ENCODE measurements at regions not wholly inside any gene's neighbourhood (a gene's known extent, or its start where the extent isn't known, plus 50 kb on each side); places are given as distances from the start of the nearest gene placed in this dataset.
"Not testable (repeated sequence)": the region's sequence is repeated elsewhere in the genome, so short reads cannot be mapped to it uniquely, and the experiment has no call there.

DNA sequence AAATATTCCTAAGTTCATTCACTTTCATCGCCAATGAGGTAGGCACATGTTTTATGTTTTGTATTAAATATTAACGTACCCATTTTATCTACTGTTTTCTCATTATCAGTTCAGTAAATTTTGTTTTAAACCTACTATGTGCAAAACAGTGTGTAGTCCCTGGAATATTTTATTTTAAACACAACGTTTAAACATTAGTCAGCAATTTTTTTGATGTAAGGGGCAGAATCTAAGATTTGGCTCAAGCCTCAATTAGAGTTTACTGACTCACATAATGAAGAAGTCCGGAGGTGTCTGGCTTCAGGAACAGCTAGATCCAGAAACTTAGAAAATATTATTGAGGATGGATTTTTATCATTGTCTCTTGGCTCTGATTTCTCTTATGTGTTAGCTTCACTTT, 267.5 kb downstream of the C12orf75 start:
- no peak for DNase-seq

DNA sequence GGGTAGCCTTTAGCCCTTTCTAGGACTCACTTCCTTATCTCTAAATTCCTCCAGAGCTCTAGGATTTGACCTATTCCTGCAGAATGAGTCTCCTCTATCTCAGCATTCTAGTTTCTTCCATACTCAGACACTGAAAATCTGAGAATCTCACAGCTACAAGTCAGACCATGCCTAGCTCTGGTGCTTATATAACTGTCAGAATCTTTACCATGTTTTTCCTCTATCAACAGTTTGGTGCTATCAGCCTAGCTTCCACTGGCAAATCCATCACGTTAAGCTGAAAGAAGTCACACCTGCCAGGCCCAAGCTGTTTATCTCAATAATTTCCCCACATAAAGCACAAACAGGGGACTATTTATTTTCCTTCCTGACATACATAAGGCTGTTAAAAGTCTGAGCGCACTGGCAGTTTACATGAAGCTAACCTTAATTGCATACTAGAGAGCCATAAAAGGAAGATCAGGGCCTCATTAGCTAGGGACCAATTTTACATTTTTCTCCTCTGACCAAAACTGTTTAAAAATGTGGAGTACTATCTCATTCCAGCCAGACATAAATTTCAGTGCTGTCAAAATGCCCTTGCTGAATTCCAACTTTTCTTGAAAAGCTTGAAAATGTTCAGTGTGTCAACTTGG, 270.5 kb downstream of the C12orf75 start:
- no peak for DNase-seq

DNA sequence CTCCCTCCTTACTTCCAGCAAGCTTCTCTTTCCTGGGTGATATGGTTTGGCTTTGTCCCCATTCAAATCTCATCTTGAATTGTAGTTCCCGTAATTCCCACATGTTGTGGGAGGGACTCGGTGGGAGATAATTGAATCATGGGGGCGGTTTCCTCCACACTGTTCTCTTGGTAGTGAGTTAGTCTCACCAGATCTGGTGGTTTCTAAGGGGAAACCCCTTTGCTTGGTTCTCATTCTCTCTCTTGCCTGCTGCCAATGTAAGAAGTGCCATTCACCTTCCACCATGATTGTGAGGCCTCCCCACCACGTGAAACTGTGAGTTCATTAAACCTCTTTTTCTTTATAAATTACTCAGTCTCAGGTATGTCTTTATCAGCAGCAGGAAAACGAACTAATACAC, 271.8 kb downstream of the C12orf75 start:
- DNase-seq: not testable (repeated sequence)

DNA sequence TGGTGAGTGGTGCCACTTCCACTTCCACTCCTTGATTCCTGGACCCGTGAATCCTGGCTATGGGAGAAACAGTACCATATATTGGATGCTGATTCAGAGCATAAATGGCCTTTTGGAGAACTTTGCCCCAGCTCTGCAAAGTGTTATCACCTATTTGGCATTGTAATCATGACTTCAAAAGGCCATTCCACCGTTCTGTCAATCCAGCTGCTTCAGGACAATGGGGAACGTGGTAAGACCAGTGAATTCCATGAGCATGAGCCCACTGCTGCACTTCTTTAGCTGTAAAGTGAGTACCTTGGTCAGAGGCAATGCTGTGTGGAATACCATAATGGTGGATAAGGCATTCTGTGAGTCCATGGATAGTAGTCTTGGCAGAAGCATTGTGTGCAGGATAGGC, 273.8 kb downstream of the C12orf75 start:
- not testable (repeated sequence) for DNase-seq

DNA sequence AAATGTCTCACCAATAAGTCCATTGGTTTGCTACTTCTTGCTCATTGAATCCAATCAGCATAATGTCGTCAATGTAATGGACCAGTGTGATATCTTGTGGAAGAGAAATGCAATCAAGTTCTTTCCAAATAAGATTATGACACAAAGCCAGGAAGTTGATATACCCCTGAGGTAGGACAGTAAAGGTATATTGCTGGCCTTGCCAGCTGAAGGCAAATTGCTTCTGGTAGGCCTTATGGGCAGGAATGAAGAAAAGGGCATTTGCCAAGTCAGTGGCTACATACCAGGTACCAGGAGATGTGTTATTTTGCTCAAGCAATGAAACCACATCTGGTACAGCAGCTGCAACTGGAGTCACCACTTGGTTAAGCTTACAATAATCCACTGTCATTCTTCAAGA, 276.1 kb downstream of the C12orf75 start:
- DNase-seq: not testable (repeated sequence)

DNA sequence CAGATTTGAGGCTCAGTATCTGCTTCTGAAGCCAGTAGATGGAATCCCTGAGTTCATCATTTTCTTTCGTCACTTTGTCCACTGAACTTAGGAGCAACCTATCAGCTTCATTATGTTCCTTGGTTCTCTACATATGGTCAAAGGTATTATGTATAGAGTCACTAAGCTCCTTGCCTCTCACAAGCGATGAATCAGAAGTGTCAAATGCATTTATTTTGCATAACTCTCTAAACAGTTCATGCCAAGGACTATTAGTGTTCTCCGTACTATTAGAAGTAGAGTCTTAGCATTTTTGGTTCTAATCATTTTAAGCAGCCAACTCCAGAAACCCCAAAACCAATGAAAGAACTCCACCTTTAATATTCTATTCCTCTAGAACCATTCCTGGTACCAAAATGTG, 278.5 kb downstream of the C12orf75 start:
- not testable (repeated sequence) for DNase-seq

DNA sequence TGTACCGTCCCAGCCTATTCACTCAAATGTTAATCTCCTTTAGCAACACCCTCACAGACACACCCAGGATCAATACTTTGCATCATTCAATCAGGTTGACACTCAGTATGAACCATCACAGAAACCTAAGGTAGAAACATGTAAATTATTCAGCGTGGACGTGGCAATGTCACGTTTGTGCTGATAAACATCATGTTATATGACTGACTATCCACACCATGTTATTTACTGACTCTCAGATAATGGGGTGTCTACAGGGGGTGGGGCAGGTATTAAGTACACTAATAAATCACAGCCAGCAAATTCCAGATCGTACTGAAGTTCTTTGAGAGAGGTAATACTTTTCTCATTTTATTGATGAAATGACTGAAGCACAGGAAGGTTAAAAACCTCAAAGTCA, 280.0 kb downstream of the C12orf75 start:
- DNase-seq: no peak

DNA sequence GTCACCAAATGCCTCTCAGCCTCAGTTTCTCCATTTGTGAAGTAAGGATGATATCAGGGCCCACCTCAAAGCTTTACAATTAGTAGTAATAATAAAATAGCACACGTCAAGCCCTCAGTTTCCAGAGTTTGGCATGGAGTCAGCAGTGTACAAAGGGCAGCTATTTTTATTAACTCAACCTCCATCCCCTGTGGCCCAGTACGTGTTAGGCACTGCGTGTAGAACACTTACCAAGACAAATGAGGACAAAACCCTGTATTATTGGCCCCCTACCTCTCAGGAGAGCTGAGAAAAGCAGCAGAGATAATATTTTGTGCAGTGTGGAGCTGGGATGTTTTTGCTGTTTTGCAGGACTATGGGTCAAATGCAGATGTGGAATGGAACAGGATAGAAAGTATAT, 280.8 kb downstream of the C12orf75 start:
- no peak for DNase-seq

DNA sequence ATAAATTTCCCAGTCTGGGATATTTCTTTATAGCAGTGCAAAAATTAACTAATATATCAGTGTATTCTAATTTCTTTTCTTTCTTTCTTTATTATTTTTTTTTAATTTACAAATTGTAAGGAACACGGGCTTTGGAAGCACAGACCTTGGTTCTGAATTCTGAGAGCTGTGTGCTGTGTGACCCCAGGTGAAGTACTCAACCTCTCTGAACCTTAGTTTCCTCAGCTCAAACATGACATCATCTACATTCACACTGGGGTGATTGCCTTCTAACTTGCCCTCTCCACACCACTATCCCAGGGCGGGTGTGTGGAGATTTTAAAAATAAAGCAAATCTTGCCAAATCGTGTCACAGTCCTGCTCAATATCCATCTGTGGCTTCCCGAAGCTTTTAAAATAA, 282.8 kb downstream of the C12orf75 start:
- DNase-seq: no peak

DNA sequence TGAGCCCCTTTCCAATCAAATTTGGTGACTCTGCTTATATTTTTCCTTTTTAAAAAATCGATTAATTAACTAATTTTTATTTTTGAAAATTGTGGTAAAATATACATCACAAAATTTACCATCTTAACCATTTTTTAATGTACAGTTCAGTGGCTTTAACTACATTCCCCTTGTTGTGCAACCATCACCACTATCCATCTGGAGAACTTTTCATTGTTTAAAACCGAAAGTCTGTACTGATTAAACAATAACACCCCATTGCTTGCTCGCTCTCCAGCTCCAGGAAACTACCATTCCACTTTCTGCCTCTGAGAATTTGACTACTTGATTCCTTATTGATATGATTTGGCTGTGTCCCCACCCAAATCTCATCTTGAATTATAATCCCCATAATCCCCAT, 283.4 kb downstream of the C12orf75 start:
- DNase-seq: no peak

DNA sequence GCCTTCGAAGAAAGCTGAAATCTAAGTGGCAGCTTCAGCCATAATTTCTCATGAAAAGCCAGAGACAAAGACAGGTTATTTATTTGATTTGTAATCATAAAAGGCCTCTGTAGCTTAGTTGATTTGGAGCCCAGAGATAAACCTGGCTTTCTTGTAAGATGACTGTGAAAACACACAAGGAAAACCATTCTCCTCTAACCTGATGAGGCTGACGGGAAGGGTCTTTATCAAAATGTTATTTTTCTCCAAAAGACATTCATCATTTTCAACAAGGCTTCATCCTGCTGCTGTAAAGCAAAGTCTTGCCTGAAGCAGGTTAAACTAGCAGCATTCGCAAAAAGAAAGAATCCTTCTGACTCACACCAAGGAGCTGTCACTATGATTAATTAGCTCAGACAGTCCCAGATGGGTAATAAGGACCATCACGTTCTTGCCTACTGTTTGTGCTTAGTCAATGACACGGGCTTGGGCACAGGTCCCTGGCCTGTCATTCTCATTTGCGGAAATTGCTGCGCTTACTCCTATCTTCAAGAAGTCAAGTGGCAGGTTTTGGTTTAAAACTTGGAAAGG, 286.6 kb downstream of the C12orf75 start:
- no peak for DNase-seq

DNA sequence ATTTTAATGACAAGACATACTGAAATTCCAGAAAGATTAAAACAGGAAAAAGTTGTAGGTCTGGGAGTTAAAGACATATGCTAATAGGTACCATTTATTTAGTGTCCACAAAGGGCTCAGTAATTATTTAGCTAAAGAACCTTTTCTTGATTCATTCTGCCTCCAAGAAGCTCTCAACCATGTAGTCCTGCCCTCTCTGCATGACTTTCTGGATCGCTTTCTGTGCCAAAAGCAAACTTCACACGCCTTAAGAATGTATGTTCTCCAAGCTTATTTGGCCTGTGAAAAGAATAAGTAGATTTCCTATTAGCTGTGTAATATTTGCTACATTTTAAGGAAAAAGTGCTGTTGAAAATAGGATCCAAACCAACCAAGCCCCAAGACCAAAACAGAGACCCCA, 291.7 kb downstream of the C12orf75 start:
- DNase-seq: no peak

DNA sequence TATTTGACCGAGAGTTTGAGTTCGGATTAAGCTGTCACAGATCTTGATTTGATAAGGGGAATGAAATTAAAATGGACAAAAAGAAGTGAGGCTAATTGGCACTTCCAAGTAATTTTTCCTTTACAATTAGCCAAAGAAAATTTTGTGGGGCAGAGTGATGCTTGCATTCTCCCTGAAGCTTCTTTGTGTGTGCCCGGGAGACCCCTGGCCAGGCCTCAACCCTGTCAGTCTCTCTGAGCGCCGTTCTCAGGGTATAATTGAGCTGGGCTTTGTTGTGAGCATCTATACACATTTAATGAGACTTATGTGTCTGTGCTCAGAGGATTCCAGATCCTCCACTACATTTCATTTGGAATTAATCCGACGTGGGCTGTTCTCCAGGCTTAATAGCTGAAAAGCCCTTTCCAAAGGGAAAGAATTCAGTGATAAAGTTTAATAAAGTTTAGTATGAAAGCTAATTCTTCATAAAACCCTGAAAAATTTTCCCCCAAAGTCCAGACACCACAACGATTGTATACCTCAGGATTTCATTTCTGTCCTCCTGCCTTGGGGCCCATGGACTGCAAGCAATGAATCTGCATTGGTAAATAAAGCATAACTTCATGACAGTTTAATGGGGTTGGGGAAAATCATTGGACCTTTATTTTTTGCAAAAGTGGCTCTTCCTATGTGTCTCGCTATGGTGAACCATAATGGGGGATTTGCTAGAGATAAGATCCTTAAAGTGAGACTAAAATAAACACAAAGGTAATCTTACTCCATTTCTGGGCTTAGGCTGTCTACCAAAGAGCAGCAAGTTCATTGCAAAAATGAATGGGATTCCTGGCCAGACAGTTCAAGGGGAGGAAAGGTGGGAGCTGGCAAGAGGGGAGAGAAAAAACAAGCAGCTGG, 292.6 kb downstream of the C12orf75 start:
- DNase-seq: no peak

DNA sequence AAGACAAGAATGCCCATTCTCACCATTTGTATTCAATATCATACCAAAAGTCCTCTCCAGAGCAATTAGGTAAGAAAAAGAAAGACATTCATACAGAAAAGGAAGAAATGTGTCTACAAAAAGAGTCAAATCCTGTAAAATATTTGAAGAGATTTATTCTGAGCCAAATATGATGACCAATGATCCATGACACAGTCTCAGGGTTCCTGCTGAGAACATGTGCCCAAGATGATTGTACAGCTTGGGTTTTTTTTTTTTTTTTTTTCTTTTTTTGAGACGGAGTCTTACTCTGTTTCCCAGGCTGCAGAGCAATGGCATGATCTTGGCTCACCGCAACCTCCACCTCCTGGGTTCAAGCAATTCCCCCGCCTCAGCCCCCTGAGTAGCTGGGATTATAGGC, 296.2 kb downstream of the C12orf75 start:
- no peak for DNase-seq

DNA sequence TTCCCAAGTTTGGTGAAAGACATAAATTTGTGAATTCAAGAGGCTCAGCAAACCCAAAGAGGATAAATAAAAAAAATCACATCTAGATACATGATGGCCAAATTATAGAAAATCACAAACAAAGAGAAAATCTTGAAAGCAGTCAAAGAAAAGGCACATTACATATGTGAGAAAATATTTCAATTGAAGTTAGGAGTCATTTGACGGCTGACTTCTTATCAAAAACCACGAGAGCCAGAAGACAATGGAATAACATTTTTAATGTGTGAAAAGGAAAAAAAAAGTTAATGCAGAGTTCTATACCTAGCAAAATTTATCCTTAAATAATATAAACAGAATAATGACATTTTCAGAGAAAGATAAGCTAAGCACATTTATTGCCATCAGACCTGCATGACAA, 307.0 kb downstream of the C12orf75 start:
- no peak for DNase-seq

DNA sequence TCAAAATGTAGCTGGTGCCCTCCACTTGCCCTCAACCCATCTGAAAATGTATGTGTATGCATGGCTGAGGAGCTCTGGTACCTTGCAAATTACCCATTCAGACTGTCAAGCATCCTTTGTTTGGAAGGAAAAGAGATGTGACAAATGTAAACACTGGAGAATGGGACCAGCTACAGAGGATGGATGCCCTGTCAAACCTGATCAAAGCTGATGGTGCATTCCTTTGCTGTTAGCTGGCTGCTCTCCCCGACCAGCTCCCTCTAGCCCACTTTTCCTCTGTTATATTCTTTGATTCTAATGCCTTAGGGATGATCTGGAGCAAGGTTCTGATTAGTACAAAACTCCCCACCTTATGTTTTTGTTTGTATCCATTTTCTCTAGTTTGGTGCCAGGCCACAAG, 310.3 kb downstream of the C12orf75 start:
- DNase-seq: no peak

DNA sequence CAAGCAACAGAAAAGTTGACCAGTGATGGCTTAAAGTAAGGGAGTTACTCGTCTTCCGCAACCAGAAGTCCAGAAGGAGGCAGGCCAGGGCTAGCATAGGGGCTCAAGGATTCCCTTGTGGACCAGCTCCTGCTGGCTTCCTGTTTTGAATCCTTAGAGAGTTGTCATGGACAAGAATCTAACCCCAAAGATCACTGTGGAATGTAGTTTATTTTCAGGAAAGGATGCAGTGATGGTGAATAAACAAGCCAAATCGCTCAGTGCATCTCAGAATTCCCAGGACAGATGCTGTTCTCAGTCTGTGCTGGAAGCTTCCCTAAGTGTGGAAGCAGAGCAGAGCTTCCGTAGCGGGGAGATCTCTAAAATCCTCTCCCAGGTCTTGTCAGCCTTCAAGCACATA, 311.3 kb downstream of the C12orf75 start:
- DNase-seq: no peak

DNA sequence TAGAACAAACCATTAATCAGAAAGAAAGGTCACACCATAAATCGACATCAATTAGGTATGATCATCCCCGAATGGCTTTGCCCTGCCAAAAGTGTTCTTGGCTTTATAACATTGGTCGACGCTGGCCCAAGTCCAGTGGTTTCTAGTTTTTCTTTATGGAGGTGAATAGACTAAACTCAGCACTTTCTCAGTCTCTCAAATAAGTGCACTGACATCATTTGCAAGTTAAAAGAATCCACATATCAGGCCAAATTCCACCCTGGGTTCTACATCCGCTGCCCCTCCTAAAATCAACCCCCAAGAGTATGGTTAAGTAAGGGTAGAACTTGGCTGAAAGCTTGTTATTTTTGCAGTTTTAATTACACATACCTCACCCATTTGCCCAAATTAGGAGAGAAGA, 314.3 kb downstream of the C12orf75 start:
- no peak for DNase-seq

DNA sequence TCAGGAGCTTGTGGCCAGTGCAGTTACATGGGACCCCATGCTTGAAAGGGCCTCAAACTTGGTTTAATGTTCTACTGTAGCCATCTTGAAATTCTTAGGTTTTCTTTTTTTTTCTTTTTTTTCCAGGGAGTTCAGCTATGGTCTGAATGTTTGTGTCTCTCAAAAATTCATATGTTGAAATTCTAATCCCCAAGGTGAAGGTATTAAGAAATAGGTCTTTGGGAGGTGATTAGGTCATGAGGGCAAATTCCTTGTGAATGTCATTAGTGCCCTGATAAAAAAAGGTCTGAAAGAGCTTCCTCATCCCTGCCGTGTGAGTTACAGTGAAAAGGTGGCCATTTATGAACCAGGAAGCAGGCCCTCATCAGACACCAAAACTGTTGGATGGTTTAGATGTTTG, 324.1 kb downstream of the C12orf75 start:
- no peak for DNase-seq

DNA sequence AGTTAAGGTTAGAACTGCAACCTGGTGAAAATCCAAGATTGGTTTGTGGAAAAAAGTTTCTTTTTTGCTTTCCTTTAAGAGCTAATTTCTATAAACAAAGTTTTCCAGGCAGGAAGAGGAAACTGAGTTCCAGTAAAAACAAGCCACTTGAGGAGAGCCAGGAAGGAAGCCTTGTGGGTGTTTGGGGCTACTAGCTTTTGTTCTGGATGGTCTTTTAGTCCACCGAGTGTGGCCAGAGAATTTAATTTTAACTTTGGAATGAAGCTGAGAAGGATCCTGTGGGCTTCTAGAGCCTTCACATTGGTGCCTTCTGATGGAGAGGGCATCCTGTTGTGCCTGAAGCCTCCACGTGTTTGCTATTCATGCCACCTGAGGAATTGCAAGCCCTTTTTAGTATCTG, 327.9 kb downstream of the C12orf75 start:
- no peak for DNase-seq

DNA sequence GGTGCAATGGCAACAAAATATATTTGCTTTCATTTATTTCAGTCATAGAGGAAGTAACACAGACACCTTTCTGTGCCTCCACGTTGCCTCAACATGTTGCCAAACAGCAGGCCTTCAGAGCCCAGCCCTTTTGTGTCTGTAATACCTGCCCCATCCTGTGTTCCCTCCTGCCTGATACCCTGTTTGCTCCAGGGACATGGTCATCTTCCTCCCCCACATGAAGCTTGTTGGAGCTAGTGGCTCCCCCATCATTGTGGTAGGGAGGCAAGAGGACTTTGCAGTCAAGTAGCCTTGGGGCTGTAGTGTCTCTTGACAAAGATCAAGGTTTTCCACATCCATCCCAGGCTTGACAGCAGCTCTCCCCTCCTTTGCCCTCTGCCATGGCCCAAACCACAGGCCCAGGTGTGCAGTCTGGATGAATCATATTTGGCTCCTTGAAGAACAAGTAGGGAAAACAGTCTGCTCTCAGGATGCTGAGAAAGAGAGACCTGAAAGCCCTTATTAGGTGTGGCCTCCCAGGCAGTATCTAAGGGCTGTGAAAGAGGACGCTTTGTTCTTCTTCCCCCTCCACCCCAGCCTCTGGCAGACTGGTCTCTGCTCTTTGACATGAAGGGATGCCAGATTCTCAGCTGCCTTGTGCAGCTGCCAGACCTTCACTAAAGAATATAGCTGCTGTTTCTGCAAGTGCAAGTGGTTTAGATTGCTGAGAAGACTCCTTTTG, 329.0 kb downstream of the C12orf75 start:
- DNase-seq: no peak

DNA sequence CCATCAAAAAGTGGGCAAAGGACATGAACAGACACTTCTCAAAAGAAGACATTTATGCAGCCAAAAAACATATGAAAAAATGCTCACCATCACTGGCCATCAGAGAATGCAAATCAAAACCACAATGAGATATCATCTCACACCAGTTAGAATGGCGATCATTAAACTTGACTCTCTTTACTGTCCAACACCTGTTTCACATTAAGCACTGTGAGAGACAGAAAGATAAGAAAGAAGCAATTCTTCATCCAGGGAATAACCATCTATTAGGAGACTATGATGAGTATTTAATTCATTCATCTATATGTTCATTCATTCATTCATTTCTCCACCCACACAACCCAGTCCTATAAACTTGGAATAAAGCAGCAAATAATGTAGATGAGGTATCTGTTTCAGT, 334.3 kb downstream of the C12orf75 start:
- DNase-seq: not testable (repeated sequence)

DNA sequence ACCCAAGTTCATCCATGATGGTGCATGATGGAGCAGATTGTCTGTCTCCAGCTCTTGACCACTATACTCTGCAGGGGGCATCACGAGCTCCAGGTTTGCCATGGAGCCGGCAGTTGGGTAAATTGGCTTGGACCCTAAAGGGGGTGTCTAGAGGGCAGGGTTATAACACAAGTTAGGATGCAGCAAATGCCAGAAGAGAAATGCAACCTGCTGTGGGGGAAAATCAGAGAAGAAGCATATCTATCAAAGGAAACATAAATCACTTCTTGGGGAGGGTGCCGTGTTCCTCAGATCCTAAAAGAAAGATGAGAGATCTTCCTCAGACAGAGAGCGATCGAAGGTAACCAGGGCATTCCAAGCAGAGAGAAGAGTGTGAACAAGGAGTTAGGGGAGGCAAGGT, 334.9 kb downstream of the C12orf75 start:
- no peak for DNase-seq
